ENCODE measurements at regions not wholly inside any gene's neighbourhood (a gene's known extent, or its start where the extent isn't known, plus 50 kb on each side); places are given as distances from the start of the nearest gene placed in this dataset.

- Histone ChIP-seq H3K4me2 (replicated peaks; ENCODE audit: extremely low read depth, low read length, poor library complexity, severe bottlenecking) (no peak overlapping the region), H3K4me3 (replicated peaks in 1 of 3; ENCODE audit: low read depth in 2 of 3, low read length in 3 of 3) (no peak overlapping the region), H3K27me3 (ENCODE audit: control insufficient read depth in 2 of 2, insufficient read depth in 2 of 2, low read length in 2 of 2) (no peaks in the 10 kb centered on the region), H3K36me3 (replicated peaks in 1 of 2; ENCODE audit: control insufficient read depth in 1 of 2, insufficient read depth in 2 of 2, low read length in 2 of 2) (no peaks in the 10 kb centered on the region), H3K79me2 (ENCODE audit: insufficient read depth, low read length) (no peaks in the 10 kb centered on the region), H3K27ac (ENCODE audit: low read depth in 1 of 2, low read length in 2 of 2) (no peak overlapping the region), H2AFZ (ENCODE audit: insufficient read depth, low read depth, low read length, poor library complexity, severe bottlenecking) (no peak overlapping the region), H4K20me1 (ENCODE audit: insufficient read depth, low read length) (no peaks in the 10 kb centered on the region), H3K9me3 (replicated peaks in 1 of 2; ENCODE audit: control insufficient read depth in 1 of 2, insufficient read depth in 1 of 2, low read length in 2 of 2) (peaks cover 10 to 12% of the 10 kb centered on the region in 2 donors), H3K4me1 (ENCODE audit: control insufficient read depth in 1 of 2, insufficient read depth in 2 of 2, low read length in 2 of 2) (no peaks in the 10 kb centered on the region), H3K9ac (ENCODE audit: insufficient read depth, low read length, poor library complexity, severe bottlenecking) (no peak overlapping the region)
- Mint-ChIP-seq H3K9me3 (peaks cover 9 to 26% (median 13%) of the 10 kb centered on the region in 7 donors), H3K27ac (no peak overlapping the region), H3K4me3 (no peak overlapping the region), H3K27me3 (ENCODE audit: low read depth in 3 of 3) (peaks cover 0 to 1% (median 0%) of the 10 kb centered on the region in 3 donors), H3K4me1 (no peaks in the 10 kb centered on the region), H3K36me3 (no peaks in the 10 kb centered on the region)
- no peak for DNase-seq
- TF ChIP-seq, protein P1, sequence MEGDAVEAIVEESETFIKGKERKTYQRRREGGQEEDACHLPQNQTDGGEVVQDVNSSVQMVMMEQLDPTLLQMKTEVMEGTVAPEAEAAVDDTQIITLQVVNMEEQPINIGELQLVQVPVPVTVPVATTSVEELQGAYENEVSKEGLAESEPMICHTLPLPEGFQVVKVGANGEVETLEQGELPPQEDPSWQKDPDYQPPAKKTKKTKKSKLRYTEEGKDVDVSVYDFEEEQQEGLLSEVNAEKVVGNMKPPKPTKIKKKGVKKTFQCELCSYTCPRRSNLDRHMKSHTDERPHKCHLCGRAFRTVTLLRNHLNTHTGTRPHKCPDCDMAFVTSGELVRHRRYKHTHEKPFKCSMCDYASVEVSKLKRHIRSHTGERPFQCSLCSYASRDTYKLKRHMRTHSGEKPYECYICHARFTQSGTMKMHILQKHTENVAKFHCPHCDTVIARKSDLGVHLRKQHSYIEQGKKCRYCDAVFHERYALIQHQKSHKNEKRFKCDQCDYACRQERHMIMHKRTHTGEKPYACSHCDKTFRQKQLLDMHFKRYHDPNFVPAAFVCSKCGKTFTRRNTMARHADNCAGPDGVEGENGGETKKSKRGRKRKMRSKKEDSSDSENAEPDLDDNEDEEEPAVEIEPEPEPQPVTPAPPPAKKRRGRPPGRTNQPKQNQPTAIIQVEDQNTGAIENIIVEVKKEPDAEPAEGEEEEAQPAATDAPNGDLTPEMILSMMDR (IDR thresholded peaks at IDR 0.05): no peak
- intact Hi-C loops (cut with micrococcal nuclease): no loop called here
- WGBS (ENCODE audit: insufficient coverage): no CpG with 5 or more reads among the region's 1 CpG
These were observed 273.0 kb upstream of the DAB1 start for GRCh38 chr1:57696904-57697303.

GRCh38 chr1:57696043-57696442, 272.2 kb upstream of the DAB1 start:
- Histone ChIP-seq H3K4me2 (replicated peaks; ENCODE audit: extremely low read depth, low read length, poor library complexity, severe bottlenecking) (no peak overlapping the region), H3K27ac (ENCODE audit: low read depth in 1 of 2, low read length in 2 of 2) (no peak overlapping the region), H4K20me1 (ENCODE audit: insufficient read depth, low read length) (no peaks in the 10 kb centered on the region), H3K4me1 (ENCODE audit: control insufficient read depth in 1 of 2, insufficient read depth in 2 of 2, low read length in 2 of 2) (no peaks in the 10 kb centered on the region), H3K27me3 (ENCODE audit: control insufficient read depth in 2 of 2, insufficient read depth in 2 of 2, low read length in 2 of 2) (no peaks in the 10 kb centered on the region), H3K9me3 (replicated peaks in 1 of 2; ENCODE audit: control insufficient read depth in 1 of 2, insufficient read depth in 1 of 2, low read length in 2 of 2) (peaks cover 14% of the 10 kb centered on the region in 2 donors), H2AFZ (ENCODE audit: insufficient read depth, low read depth, low read length, poor library complexity, severe bottlenecking) (no peak overlapping the region), H3K36me3 (replicated peaks in 1 of 2; ENCODE audit: control insufficient read depth in 1 of 2, insufficient read depth in 2 of 2, low read length in 2 of 2) (no peaks in the 10 kb centered on the region), H3K4me3 (replicated peaks in 1 of 3; ENCODE audit: low read depth in 2 of 3, low read length in 3 of 3) (no peak overlapping the region), H3K9ac (ENCODE audit: insufficient read depth, low read length, poor library complexity, severe bottlenecking) (no peak overlapping the region), H3K79me2 (ENCODE audit: insufficient read depth, low read length) (no peaks in the 10 kb centered on the region)
- Mint-ChIP-seq H3K4me1 (no peaks in the 10 kb centered on the region), H3K27ac (no peak overlapping the region), H3K9me3 (peaks cover 11 to 32% (median 15%) of the 10 kb centered on the region in 7 donors), H3K27me3 (ENCODE audit: low read depth in 3 of 3) (peaks cover 0 to 1% (median 0%) of the 10 kb centered on the region in 3 donors), H3K36me3 (no peaks in the 10 kb centered on the region), H3K4me3 (no peak overlapping the region)
- no CpG with 5 or more reads among the region's 2 CpGs for WGBS (ENCODE audit: insufficient coverage)
- DNase-seq: no peak
- TF ChIP-seq, protein P1 (IDR thresholded peaks at IDR 0.05): no peak
- intact Hi-C loops (cut with micrococcal nuclease): no loop called here
